GM19438 (cell line): ENCODE measurements at regions not wholly inside any gene's neighbourhood (a gene's known extent, or its start where the extent isn't known, plus 50 kb on each side); places are given as distances from the start of the nearest gene placed in this dataset.
"Not testable (repeated sequence)": the region's sequence is repeated elsewhere in the genome, so short reads cannot be mapped to it uniquely, and the experiment has no call there.

ENCODE experiments used
- ATAC-seq: cut with Tn5 transposase; IDR thresholded peaks from one replicate; pipeline ENCODE4 v1.9.1; 2021; ENCODE audit warnings: low read depth; ENCODE audit not compliant: unreplicated experiment

DNA sequence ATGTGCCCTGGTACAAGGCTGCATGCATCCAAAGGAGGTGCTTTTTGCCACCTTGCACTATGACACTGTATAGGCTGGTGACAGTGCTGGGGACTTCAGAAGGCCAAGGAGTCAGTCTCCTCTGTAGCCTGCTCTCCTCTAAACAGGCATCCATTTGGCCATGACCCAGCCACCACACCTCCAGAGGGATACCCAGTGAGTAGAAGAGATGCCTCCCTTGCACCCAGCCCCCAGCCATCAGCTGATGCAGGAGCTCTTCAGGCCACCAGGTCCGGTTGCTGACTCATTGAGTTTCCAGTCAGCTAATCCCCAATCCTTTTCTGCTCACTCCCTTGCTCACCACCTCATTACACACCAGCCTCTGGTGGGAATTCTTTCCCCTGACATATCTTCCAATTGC, 99.8 kb downstream of the PJA1 start:
- no peak for ATAC-seq

DNA sequence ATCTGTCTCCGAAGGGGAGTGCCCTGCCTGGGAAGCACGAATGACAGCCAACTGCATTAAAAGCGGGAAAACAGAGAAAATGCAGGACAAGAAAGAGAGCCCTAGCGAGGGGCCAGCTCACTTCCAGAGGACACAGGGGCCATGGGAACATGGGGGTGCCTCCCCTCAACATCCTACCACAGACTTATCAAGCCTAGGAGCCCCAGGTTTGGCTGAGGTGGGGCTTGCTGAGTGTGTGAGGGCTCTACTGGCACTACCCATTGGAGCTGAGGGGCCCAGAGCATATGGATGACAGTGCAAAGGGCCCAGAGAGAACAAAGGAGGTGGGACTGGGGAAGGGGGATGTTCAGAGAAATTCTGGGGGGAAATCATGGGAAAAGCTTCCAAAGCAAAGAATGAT, 101.8 kb downstream of the PJA1 start:
- ATAC-seq, result no peak

DNA sequence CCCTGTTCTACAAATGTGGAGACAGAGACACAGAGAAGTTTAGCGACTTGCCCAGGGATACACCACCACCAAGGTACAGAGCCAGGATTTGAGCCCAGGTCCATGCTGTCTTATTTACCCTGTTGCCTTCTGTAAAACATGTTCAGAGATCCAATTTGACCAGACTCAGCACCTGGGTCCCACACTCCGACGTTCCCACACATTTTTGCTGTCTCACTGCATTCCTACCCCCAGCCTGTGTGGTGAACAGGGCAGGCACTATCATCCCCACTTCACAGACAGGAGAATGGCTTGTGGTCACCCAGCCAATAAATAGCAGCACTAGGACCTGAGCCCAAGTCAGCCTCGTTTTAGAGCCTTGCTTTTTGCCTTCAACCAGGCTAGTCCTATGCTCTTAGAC, 102.8 kb downstream of the PJA1 start:
- no peak for ATAC-seq

DNA sequence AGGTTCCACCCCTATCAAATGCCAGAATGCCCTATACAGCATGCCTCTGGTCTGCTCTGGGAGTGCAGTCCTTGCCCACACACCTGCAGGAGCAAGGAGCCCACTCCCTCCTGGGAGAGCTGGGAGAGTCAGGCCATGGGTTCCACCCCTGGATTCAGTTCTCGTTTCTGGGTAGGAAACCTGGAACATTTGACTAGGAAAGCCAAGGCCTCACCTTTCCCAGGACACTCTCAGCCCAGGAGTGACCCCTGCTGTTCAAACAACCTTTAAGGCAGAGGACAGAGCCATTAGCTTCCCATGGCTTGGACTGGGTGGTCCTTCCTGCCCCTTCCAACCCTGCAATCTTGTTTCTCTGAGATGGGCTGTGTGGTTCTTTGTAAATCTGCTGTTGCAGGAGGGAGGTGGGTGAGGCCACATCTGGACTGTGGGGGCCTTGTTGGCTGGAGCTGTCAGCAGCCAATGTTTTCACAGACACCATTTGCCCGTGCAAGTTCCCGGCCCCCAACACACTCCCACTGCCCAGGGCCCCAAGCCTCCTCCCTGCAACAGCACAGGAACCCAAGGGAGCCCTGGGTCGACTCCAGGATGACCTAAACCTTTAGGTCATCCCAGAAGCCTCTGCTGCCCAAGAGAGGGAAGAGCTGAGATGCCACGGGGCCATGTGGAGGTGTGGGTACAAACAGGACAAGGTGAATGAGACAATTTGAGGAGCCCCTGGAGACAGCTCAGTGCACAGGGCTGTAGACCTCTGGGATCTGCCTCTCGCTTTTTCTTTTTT, 104.4 kb downstream of the PJA1 start:
- ATAC-seq, result no peak

DNA sequence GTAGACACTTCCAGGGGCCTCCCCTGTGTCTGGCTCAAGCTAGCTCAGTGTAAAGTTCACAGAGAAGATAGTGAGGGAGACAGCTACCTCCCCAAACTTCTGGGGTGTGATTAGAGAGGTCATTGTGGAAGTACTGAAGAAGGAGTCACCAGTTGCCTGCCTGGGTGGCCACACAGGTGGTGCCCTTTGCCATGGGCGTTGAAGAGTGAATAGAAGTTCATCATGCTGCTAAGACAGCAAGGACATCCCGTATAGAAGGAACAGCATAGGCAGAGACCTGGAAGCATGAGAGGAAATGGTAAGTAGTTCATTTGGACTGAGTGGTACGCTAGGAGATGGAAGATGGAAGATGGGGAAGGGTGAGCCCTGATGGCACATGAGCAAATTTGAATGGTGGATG, 110.1 kb downstream of the PJA1 start:
- no peak for ATAC-seq

DNA sequence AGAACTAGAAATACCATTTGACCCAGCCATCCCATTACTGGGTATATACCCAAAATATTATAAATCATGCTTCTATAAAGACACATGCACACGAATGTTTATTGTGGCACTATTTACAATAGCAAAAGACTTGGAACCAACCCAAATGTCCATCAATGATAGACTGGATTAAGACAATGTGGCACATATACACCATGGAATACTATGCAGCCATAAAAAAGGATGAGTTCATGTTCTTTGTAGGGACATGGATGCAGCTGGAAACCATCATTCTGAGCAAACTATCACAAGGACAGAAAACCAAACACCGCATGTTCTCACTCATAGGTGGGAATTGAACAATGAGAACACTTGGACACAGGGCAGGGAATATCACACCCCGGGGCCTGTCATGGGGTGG, 110.8 kb downstream of the PJA1 start:
- ATAC-seq, result not testable (repeated sequence)

DNA sequence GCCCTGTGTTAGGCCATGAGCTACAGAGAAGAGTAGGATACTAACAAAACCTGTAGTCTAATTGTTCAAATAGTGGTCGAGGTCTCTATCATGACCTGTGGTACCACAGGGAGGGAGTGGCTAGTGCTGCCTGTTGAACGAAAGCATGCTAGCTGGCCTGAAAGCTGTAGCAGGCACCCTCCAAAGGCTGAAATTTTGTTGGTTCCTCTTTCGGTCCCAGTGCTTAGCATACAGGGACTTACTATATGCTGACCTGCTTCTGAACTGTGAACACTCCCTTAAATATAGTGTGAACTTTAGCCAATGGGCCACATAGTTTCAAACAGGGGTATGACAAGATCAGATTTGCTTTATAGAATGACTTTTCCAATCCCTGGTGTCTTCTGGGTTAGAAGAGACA, 113.4 kb downstream of the PJA1 start:
- no peak for ATAC-seq

DNA sequence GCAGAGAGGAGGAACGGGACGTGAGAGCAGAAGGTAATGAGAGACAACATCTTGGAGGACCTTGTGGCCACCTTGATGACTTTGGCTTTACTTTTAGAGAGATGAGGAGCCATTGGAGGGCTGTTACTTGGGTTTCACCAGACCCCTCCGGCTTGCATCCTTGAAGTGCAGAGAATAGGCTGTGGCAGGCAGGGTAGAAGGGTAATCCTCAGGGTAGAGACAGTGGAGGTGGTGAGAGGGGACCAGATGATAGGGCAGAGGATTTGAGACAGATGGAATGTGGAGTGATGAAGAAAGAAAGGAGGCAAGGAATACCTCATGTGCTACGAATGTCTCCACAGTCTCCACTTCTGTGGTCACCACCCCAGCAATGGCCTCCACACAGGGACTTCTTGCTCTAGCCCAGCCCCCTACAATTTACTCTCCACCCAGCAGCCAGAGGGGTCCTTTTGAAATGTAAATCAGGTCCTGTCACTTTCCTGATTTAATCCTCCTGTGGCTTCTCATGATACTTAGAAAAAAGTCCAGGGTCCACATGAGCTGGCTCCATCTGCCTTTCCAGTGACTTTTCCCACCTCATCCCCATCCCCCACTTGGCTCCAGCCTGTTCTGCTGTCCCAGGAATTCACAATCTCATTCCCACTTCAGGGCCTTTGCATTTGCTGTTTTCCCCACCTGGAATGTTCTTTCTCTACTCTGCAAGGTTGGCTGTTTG, 115.0 kb downstream of the PJA1 start:
- ATAC-seq, result no peak

DNA sequence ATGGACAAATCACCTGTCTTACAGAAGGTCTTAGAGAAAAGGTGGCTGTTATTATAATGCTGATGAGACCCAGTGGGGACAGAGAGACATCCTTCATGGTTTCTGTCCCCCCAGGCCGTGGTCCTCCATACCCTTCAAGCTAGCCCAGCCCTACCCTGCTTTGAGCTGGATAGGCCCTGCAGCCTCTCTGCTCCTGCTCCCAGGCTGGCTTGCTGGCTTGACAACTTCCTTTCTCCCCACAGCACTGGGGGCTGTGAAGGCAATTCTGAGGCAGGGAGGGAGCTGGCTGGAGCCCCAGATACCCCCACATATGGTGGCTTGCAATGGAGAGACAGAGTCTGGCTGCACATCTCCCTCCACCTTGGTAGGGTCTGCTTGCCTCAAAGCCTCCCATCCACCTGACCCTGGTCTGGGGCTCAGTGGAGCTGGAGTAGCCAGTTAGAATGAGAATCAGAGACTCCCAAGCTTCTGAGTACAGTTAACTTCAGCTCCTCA, 118.2 kb downstream of the PJA1 start:
- ATAC-seq, result no peak

DNA sequence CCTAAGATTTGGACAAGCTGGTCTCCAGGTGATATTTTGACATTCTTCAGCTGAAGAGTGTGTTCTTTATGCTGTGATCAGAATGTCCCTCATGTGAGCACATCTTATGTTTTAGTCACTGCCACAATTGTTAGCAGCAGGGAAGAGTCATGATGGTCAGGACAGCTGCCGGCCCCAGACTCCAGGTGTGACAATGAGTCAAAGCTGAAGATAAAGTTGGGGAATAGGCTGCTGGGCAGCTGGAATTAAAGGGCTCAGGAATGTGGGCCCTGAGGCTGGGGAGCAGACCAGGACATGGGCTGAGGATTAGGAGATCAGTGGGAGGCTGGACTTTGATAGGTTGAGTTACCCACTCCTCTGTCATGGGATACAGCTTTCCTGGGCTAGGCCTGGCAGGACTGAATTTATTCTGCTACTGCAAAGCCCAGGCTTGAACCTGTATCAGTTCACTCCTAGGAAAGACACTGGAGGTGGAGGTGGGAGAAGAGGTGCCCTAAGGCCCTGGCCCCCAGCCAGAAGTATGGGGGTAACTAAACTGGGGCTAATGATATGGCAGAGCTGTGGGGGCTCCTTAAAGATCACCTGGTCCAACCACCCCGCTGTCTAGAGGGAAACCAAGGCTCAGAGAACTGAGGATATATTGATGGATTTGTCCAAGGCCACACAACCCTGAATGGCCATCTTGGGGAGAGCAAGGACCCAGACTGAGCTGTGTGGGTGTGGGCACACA, 119.5 kb downstream of the PJA1 start:
- ATAC-seq, result no peak

DNA sequence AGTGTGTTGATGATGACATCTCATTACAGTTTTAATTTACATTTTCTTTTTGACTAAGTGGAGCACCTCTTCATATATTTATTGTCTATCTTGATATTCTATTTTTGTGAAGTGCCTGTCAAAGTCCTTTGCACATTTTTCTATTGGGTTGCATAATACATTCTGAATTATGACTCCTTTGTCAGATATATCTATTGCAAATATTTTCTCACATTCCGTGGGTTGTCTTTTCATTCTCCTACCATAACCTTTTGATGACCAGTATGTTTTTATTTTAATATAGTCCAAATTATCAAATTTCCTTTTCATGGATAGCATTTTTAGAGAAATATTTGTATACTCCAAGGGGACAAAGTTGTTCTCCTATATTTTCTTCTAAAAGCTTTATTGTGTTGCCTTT, 126.4 kb downstream of the PJA1 start:
- ATAC-seq, result no peak

DNA sequence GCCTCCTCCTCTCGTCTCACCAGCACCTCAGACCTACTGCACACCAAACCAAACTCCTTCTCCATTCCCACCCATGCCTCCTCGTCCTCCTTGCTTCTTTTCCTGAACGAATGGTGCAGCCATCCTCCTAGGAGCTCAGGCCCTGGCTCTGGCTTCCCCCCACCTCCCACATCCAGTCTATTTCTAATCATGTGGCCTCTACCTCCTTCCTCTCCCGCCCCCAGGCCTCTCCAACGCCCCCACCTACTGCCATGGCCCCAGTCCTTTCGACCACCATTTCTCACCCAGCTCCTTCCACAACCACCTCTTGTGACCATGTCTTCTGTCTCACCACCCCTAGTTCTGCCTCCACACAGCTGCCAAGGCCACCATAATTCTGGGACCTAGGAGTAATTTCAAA, 127.1 kb downstream of the PJA1 start:
- no peak for ATAC-seq

DNA sequence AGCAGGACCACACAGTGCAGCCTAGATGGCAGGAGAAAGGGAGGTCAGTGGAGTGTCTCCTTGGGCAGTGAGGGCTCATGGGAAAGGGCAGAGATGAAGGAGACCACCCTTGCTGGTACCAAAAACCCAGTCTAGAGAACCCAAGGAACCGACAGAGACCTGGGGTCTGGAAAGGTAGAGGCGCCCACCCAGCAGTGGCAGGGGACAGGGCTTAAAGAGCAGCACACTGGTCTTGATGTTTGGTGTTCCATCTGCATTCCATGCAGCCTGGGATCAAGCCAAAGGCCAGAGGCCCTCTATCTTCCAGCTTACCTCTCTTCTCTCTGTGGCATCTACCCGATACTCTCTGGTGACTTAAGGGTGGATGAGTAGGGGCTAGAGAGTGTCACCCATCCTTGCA, 127.5 kb downstream of the PJA1 start:
- no peak for ATAC-seq

DNA sequence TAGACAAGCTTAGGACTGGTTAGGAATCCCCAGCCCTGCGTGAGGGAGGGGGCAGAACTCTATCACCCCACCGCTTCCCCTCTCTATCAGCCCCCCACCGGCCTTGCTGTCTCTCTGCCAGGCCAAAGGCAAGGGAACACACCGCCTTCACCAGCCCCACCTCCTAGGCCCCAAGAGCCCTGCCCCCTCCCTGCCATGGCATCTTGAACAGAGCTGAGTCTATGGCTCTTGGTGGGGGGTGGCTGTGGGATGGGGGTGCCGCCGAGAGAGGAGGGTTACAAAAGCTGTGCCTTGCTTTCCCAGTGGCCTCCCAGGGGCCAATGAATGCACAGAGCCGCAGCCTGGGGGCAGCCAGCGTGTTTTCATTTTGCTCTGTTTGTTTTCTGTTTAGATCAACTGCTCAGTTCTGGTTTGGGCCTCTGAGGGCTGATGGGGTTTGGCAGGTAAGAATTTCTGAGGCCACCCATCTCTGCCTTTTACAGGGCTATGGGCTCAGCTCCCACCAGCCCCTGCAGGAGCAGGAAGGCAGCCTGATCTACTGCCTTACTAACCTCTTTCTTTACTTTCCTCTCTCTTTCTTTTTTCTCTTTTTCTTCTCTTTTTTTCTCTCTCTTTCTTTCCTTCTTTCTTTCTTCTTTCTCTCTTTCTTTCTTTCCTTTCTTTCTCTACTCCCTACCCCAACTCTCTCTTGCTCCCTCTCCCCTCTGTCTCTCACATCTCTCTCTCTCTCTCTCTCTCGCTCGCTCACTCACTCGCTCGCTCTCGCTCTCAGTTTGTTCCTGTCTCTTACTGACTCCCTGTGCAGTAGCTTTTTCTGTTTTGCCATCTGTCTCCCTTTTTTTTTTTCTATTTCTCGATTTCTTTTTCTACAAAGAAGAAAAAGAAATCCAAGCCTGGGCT, 128.3 kb downstream of the PJA1 start:
- no peak for ATAC-seq

DNA sequence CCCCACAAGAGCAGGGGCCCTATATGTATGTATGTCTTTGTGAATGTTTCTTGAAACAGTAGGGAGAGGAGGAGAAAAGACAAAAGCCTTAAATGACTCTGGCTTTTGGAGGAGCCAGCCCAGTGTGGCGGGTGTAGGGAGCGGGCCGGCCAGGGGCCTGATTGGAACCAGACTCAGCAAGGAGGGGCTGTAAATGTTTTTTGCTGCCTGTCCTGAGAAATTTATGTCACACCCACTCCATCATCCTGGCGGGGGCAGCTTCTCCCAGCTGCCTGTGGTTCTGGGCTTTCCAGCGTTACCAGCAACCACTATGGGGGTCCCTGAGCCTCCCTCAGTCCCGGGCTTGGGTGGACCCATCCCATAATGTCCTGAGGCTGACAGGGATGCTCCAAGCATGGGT, 130.8 kb downstream of the PJA1 start:
- ATAC-seq, result no peak

DNA sequence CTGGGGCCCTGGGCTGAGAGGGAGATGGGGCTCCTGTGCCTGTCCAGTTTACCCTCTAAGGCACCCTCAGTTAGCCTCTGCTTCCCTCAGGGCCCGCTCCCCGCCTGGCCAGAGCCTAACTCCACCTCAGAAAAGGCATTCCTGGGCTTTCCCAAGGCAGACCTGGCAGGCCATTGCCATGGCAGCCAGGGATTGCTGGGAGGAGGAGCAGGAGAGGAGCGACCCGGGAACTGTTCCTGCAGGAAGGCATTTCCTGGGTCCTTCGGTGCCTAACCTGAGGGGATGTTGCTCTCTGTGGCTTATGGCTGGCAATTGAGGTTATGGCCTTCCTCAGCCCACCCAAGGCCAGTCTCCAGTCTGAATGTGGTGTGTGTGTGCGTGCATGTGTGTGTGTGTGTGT, 131.3 kb downstream of the PJA1 start:
- no peak for ATAC-seq

DNA sequence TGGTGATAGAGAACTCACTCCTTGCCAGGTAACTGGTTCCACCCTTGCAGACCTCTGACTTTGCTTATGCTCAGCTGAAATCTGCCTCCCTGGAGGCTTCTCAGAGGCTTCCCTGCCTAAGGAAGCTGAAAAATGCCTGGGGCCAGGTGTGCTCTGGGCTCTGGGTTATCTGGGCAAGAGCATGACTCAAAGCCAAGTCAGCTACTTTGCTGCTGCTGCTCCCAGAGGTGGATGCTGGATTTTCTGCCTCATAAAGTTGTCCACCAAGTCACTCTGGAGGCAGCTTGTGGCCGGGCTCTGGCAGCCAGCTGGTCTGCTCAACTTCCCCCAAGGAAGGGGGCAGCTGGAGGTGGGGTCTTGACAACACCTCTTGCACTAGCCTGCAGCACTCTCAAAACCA, 132.7 kb downstream of the PJA1 start:
- ATAC-seq, result no peak

DNA sequence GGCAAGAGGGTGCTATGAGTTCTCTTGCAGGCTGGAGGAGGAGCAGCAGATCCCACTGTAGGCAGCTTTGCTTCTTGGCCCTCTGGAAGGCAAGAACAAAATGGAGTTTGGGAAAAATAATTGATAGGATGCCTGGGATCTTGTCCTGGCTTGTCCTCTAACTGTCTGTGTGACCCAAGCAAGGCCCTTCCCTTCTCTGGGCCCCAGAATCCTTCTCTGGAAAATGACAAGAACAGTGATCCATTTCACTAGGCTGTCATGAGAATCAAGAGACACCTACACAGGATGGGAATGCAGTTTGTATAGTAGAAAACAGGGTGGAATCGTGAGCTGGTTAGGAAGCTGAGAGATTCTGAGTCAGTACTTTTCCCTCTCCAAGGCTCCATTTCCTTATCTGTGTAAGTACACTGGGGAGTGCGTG, 133.3 kb downstream of the PJA1 start:
- no peak for ATAC-seq

DNA sequence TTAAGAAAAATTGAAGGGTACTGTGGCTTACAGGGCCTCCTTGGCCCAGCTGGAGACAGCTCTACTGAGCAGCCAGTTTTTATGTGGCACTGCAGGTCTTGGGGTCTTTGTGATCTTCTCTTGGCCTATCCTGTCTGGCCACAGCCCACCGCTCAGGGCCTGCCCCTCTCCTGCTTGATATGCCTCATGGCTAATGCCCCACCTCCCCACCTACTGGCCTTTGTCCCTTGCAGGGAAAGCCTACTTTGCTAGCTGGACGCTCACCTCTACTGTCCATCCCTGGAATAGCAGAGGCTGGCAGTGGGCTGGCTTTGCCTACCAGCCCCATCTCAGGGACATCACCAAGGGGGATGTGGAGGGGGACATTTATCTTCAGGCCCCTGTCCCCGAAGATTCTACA, 134.1 kb downstream of the PJA1 start:
- ATAC-seq, result no peak

DNA sequence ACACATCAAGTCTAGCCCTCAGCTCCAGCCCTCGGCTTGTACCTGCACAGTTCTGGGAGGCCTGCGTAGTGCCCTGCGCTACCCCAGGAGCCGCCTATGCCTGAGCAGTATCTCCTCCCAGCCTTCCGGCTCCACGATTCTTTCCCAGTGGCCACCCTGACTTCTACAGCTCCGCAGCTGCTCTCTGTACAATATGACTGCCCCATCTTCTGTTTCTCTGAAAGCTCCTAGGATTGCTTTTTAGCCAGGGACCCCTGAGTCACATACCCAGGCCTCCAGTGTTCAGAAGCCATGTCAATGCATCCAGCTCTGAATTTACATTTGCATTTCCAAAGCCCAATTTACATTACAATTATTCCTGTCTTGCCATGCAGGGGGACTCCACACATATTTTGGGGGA, 135.5 kb downstream of the PJA1 start:
- no peak for ATAC-seq

DNA sequence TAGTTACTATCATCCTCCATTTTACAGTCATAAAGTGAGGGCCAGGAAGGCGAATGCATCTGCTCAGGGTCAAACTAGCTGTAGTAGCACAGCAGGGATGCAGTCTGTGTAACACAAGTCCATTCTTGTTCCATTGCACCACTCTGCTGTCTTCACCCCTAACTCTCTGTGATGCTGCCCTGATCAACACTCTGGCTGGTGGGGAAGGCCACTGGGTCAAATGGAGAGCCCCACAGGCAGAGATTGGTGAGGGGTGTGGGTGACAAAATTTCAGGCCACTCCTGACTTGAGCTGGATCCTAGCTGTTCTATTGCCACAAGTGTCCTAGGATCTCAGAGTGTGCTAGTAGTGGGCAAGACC, 136.5 kb downstream of the PJA1 start:
- ATAC-seq, result peak; percentile 20
